ENCODE measurements at regions not wholly inside any gene's neighbourhood (a gene's known extent, or its start where the extent isn't known, plus 50 kb on each side); places are given as distances from the start of the nearest gene placed in this dataset.

GRCh38 chr18:56493531-56493930 lies 144.9 kb downstream of the TXNL1 start:
- no peak for ATAC-seq
- Histone ChIP-seq H3K9me3 (peaks cover 0 to 12% (median 3%) of the 10 kb centered on the region in 12 donors), H3K4me3 (no peak overlapping the region), H3K27me3 (no peaks in the 10 kb centered on the region), H3K4me1 (no peaks in the 10 kb centered on the region), H3K27ac (no peak overlapping the region), H3K36me3 (no peaks in the 10 kb centered on the region)
- WGBS, 4 donors = 93 to 98% (median 96%) methylated on average over 6 of the region's 6 CpGs
- intact Hi-C loops (cut with DNase I) = no loop called here
- no peak for DNase-seq
- no peak for TF ChIP-seq POLR2A (IDR thresholded peaks at IDR 0.05)
- no peak for TF ChIP-seq CTCF (IDR thresholded peaks at IDR 0.05)

GRCh38 chr18:56492136-56492535 lies 146.3 kb downstream of the TXNL1 start:
- Histone ChIP-seq H3K27ac (no peak overlapping the region), H3K36me3 (no peaks in the 10 kb centered on the region), H3K4me1 (peaks cover 0 to 5% (median 0%) of the 10 kb centered on the region in 12 donors), H3K27me3 (no peaks in the 10 kb centered on the region), H3K9me3 (peaks cover 0 to 12% (median 3%) of the 10 kb centered on the region in 12 donors), H3K4me3 (no peak overlapping the region)
- no peak for DNase-seq
- TF ChIP-seq CTCF (IDR thresholded peaks at IDR 0.05) (no peak), POLR2A (IDR thresholded peaks at IDR 0.05) (no peak)
- intact Hi-C loops (cut with DNase I) = no loop called here
- ATAC-seq = no peak

GRCh38 chr18:56490942-56491341 lies 147.4 kb downstream of the TXNL1 start:
- Histone ChIP-seq H3K4me3 (no peak overlapping the region), H3K27me3 (no peaks in the 10 kb centered on the region), H3K9me3 (peaks cover 0 to 6% (median 0%) of the 10 kb centered on the region in 12 donors), H3K27ac (no peak overlapping the region), H3K4me1 (peaks cover 0 to 5% (median 0%) of the 10 kb centered on the region in 12 donors), H3K36me3 (no peaks in the 10 kb centered on the region)
- no peak for ATAC-seq
- no peak for DNase-seq
- TF ChIP-seq CTCF (IDR thresholded peaks at IDR 0.05) (no peak), POLR2A (IDR thresholded peaks at IDR 0.05) (no peak)
- 90 to 91% (median 91%) methylated on average over 4 of the region's 4 CpGs for WGBS, 4 donors
- intact Hi-C loops (cut with DNase I) = no loop called here

- Histone ChIP-seq H3K4me3 (no peak overlapping the region), H3K27ac (no peak overlapping the region), H3K4me1 (peaks cover 0 to 5% (median 0%) of the 10 kb centered on the region in 12 donors), H3K36me3 (no peaks in the 10 kb centered on the region), H3K9me3 (no peaks in the 10 kb centered on the region), H3K27me3 (no peaks in the 10 kb centered on the region)
- intact Hi-C loops (cut with DNase I) = no loop called here
- DNase-seq (no peak), ATAC-seq (peak in 2 of 4 donors; percentile 32 to 46)
- TF ChIP-seq POLR2A (IDR thresholded peaks at IDR 0.05) (no peak), CTCF (IDR thresholded peaks at IDR 0.05) (no peak)
- WGBS, 4 donors = 87 to 92% (median 91%) methylated on average over 5 of the region's 5 CpGs
Measured at GRCh38 chr18:56489893-56490292, 148.5 kb downstream of the TXNL1 start.
